ENCODE measurements at regions not wholly inside any gene's neighbourhood (a gene's known extent, or its start where the extent isn't known, plus 50 kb on each side); places are given as distances from the start of the nearest gene placed in this dataset.

GRCh38 chr2:129710670-129711495 is 268.6 kb upstream of the RAB6C start:
- DNase-seq: no peak

GRCh38 chr2:129711816-129712675 is 267.4 kb upstream of the RAB6C start:
- DNase-seq: no peak

- DNase-seq: no peak
Observed at GRCh38 chr2:129712676-129712985, 266.8 kb upstream of the RAB6C start.

GRCh38 chr2:129713337-129713736 is 266.1 kb upstream of the RAB6C start:
- DNase-seq: no peak

GRCh38 chr2:129716781-129717559 is 262.5 kb upstream of the RAB6C start:
- DNase-seq: no peak

- no peak for DNase-seq
Observed at GRCh38 chr2:129717560-129718130, 261.8 kb upstream of the RAB6C start.

- DNase-seq: no peak
Observed at GRCh38 chr2:129719335-129719734, 260.1 kb upstream of the RAB6C start.

- DNase-seq: no peak
Observed at GRCh38 chr2:129720360-129720759, 259.1 kb upstream of the RAB6C start.

- no peak for DNase-seq
Observed at GRCh38 chr2:129720761-129721160, 258.7 kb upstream of the RAB6C start.

GRCh38 chr2:129721236-129721635 is 258.2 kb upstream of the RAB6C start:
- no peak for DNase-seq

- no peak for DNase-seq
Observed at GRCh38 chr2:129721846-129722245, 257.6 kb upstream of the RAB6C start.

GRCh38 chr2:129722306-129723019 is 257.0 kb upstream of the RAB6C start:
- DNase-seq: no peak

GRCh38 chr2:129723277-129724020 is 256.0 kb upstream of the RAB6C start:
- no peak for DNase-seq

- DNase-seq: no peak
Observed at GRCh38 chr2:129724021-129724757, 255.3 kb upstream of the RAB6C start.

GRCh38 chr2:129726216-129726615 is 253.2 kb upstream of the RAB6C start:
- DNase-seq: no peak

GRCh38 chr2:129727286-129727685 is 252.2 kb upstream of the RAB6C start:
- DNase-seq: no peak

GRCh38 chr2:129728035-129728972 is 251.2 kb upstream of the RAB6C start:
- no peak for DNase-seq

GRCh38 chr2:129729011-129729410 is 250.5 kb upstream of the RAB6C start:
- no peak for DNase-seq

- no peak for DNase-seq
Observed at GRCh38 chr2:129729646-129730045, 249.8 kb upstream of the RAB6C start.

- no peak for DNase-seq
Observed at GRCh38 chr2:129730979-129731378, 248.5 kb upstream of the RAB6C start.
